Osteoblast (primary cell): ENCODE measurements at regions not wholly inside any gene's neighbourhood (a gene's known extent, or its start where the extent isn't known, plus 50 kb on each side); places are given as distances from the start of the nearest gene placed in this dataset.
"Not testable (repeated sequence)": the region's sequence is repeated elsewhere in the genome, so short reads cannot be mapped to it uniquely, and the experiment has no call there.

Experiments
- DNase-seq: peaks from one replicate; pipeline ENCODE4 v3.0.0; 2011; ENCODE audit warnings: low spot score, mixed read lengths; ENCODE audit not compliant: insufficient read length; ENCODE audit errors: missing footprints
- H2AFZ ChIP-seq: 2 replicates; pipeline ENCODE4 v1.6.0; 2011; ENCODE audit warnings: mild to moderate bottlenecking, low read length
- H3K27ac ChIP-seq: 2 replicates; pipeline ENCODE4 v1.5.1; 2011; ENCODE audit warnings: mild to moderate bottlenecking, low read depth, low read length, moderate library complexity
- H3K27me3 ChIP-seq: 2 replicates; pipeline ENCODE4 v1.6.0; 2012; ENCODE audit warnings: mild to moderate bottlenecking, control low read depth, inconsistent platforms, low read length, moderate library complexity; ENCODE audit not compliant: insufficient read depth
- H3K36me3 ChIP-seq: 2 replicates; pipeline ENCODE4 v1.5.1; 2011; ENCODE audit warnings: mild to moderate bottlenecking, low read length, control low read depth, moderate library complexity; ENCODE audit not compliant: insufficient read depth
- H3K4me1 ChIP-seq: 2 replicates; pipeline ENCODE4 v1.5.1; 2011; ENCODE audit warnings: mild to moderate bottlenecking, low read length, control low read depth, moderate library complexity; ENCODE audit not compliant: insufficient read depth
- H3K4me2 ChIP-seq: 2 replicates; pipeline ENCODE4 v1.6.0; 2011; ENCODE audit warnings: mild to moderate bottlenecking, low read length; ENCODE audit not compliant: insufficient read depth
- H3K4me3 ChIP-seq: fragments of 200-600 bp; sonication (generic); 3 replicates; pipeline ENCODE4 v1.5.1; 2012; ENCODE audit warnings: mild to moderate bottlenecking, low read length, inconsistent platforms; ENCODE audit not compliant: insufficient read depth
- H3K79me2 ChIP-seq: 2 replicates; pipeline ENCODE4 v1.6.0; 2012; ENCODE audit warnings: mild to moderate bottlenecking, low read length, control low read depth, inconsistent platforms; ENCODE audit not compliant: insufficient read depth
- H3K9me3 ChIP-seq: 2 replicates; pipeline ENCODE4 v1.5.1; 2011; ENCODE audit warnings: low read depth, low read length, control low read depth
- H4K20me1 ChIP-seq: 2 replicates; pipeline ENCODE4 v1.6.0; 2012; ENCODE audit warnings: mild to moderate bottlenecking, low read length, control low read depth; ENCODE audit not compliant: insufficient read depth
- CTCF ChIP-seq: IDR thresholded peaks from 2 replicates; pipeline ENCODE4 v1.5.1; 2011; ENCODE audit warnings: mild to moderate bottlenecking, low read depth, low read length, moderate library complexity; ENCODE audit errors: extremely low read depth

GRCh38 chr7:9727467-9727869 lies 1246.2 kb upstream of the PHF14 start:
- H3K9me3 ChIP-seq, H2AFZ ChIP-seq, H3K4me1 ChIP-seq, H3K27ac ChIP-seq, H3K27me3 ChIP-seq, DNase-seq, H3K4me2 ChIP-seq, H3K79me2 ChIP-seq, H3K36me3 ChIP-seq, H4K20me1 ChIP-seq, H3K4me3 ChIP-seq: not testable (repeated sequence)

DNA sequence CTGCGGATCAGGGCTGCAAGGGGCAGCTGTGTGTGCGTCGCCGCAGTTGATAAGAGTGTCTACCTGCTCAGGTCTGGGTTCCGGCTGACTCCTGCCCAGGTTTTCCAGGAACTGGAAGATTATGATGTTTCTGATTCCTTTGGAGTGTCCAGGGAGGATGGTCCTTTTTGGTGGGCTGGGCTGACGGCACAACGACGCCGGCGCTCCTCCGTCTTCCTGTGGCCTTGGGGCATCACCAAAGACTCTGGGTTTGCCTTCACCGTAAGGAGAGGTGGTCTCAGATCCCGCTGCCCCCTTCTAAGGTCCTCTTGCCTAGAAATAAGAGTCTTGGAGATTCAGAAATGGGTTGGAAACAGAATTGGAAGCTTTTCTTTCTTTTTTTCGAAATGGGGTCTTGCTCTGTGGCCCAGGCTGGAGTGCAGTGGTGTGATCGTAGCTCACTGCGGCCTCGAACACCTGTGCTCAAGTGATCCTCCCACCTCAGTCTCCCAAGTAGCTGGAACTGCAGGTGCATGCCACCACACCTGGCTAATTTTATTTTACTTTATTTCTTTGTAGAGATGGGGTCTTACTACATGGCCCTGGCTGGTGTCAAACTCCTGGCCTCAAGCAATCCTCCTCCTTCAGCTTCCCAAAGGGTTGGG lies 1245.5 kb upstream of the PHF14 start:
- not testable (repeated sequence) for H3K4me2 ChIP-seq, H3K79me2 ChIP-seq, H4K20me1 ChIP-seq, DNase-seq, H3K4me1 ChIP-seq, H3K27me3 ChIP-seq, H3K4me3 ChIP-seq, H2AFZ ChIP-seq, H3K27ac ChIP-seq, H3K9me3 ChIP-seq, H3K36me3 ChIP-seq

- Histone ChIP-seq H4K20me1 (no peaks in the 10 kb centered on the region), H3K36me3 (no peaks in the 10 kb centered on the region), H3K4me1 (no peaks in the 10 kb centered on the region), H3K9me3 (peaks cover 3% of the 10 kb centered on the region), H3K4me2 (no peak overlapping the region), H3K27me3 (no peaks in the 10 kb centered on the region), H3K4me3 (no peak overlapping the region), H2AFZ (no peak overlapping the region), H3K27ac (no peak overlapping the region), H3K79me2 (no peaks in the 10 kb centered on the region)
- TF ChIP-seq CTCF, result no peak
- no peak for DNase-seq
Measured at GRCh38 chr7:9752033-9752432, 1221.6 kb upstream of the PHF14 start.

DNA sequence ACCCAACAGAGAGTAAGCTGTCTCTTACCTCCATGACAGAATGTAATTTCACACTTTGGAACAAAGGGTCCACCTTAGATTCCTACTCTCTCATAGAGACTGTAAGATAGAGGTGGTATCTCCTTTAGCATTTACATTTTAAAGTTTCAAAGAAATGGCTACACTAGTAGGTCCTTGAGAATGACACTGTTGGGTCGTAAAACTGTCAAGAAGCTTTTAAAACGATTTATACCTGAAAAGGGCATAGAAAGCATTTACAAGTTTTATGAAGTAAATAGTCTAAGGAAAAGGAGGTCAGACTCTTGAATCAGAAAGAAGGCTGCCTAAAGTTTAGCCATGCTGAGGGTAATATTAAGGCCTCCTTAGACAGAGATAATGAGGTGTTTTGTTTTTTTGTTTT lies 1212.4 kb upstream of the PHF14 start:
- no peak for TF ChIP-seq CTCF

GRCh38 chr7:9776900-9777299 lies 1196.8 kb upstream of the PHF14 start:
- Histone ChIP-seq H2AFZ (no peak overlapping the region), H3K27ac (no peak overlapping the region), H3K9me3 (peaks cover 3% of the 10 kb centered on the region), H3K36me3 (no peaks in the 10 kb centered on the region), H3K4me1 (no peaks in the 10 kb centered on the region), H3K79me2 (no peaks in the 10 kb centered on the region), H3K4me2 (no peak overlapping the region), H3K4me3 (no peak overlapping the region), H4K20me1 (no peaks in the 10 kb centered on the region), H3K27me3 (no peaks in the 10 kb centered on the region)
- no peak for TF ChIP-seq CTCF
- no peak for DNase-seq

More for the DNA sequence above, 1212.4 kb upstream of the PHF14 start:
- Histone ChIP-seq H3K9me3 (no peaks in the 10 kb centered on the region), H3K4me3 (no peak overlapping the region), H4K20me1 (no peaks in the 10 kb centered on the region), H3K27me3 (no peaks in the 10 kb centered on the region), H3K79me2 (no peaks in the 10 kb centered on the region), H3K4me1 (no peaks in the 10 kb centered on the region), H3K4me2 (no peak overlapping the region), H3K27ac (no peak overlapping the region), H2AFZ (no peak overlapping the region), H3K36me3 (no peaks in the 10 kb centered on the region)
- DNase-seq, result no peak
